GM21423 (cell line): ENCODE measurements at regions not wholly inside any gene's neighbourhood (a gene's known extent, or its start where the extent isn't known, plus 50 kb on each side); places are given as distances from the start of the nearest gene placed in this dataset.
"Not testable (repeated sequence)": the region's sequence is repeated elsewhere in the genome, so short reads cannot be mapped to it uniquely, and the experiment has no call there.

Source experiments
- ATAC-seq: cut with Tn5 transposase; IDR thresholded peaks from one replicate; pipeline ENCODE4 v1.9.1; 2021; ENCODE audit warnings: mild to moderate bottlenecking, moderate library complexity; ENCODE audit not compliant: unreplicated experiment

DNA sequence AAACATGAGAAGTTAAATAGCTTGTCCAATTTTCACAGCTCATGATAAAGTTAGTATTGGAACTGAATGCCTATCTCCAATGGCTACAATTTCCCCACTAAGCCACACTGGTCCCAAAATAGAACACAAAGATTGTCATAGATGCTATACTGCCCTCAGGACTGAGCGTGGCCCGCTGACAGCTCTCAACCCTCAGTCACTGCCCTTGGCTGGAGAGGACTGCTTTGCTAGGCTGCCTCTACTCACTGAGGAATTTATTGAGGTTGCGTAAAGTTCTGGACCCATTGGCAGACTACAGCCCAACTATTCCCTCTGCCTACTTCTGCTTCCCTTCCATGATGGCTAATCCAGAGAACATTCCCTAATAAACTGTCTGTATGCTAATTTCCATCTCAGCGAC lies 165.5 kb upstream of the BET1 start:
- ATAC-seq, result no peak

DNA sequence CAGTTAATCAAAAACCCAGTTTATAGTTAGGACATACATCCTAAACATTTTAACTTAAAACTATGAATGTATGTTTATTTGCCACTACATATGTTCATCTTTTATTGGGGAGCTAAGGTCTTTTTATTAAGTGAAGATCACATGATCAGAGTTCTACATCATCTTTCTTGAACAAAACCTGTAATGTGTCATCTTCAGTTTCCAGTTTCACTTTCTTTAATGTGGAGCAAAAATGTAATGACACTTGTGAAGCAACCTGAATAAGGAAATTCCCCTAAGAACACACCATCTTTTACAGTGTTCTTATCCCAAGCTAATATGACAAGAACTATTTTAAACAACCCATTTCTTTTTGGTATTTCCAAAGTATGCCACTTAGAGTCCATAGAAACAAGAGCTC lies 166.7 kb upstream of the BET1 start:
- ATAC-seq, result peak; percentile 86

DNA sequence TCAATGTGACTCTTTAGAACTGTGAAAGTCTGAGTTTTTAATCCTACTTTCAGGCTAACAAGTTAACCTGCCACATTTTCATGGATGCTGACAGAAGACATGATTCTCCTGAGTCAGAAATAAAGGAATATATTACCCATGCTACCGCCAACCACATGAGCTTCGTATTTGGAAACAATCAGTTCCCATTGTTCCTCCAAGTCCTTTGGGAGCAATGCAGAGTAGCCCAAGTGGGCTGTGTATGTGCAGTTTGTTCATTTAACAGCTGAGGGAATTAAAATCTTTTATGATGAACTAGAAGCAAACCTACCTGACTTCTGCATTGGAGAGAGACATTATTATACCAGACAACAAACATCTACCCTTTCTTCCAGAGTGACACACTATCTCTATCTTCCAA lies 169.3 kb upstream of the BET1 start:
- no peak for ATAC-seq

DNA sequence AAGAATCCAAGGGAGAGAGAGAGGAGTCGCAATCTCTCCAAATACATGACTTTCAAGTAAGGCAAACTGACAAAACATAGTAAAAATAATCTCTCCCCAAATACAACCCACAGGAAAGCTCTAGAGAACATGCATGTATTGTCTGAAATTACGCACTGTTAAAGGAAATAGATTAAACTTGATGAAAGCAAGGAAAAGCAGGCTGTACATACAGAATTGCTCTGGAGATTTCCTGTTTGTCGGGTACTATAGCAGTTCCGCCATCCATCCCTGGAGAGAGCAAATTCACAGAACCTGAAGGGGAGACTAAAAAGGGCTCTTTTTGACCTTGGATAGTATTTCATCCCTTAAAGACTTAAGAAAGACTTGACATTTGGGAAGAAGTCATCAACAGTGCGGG lies 170.2 kb upstream of the BET1 start:
- ATAC-seq, result no peak

DNA sequence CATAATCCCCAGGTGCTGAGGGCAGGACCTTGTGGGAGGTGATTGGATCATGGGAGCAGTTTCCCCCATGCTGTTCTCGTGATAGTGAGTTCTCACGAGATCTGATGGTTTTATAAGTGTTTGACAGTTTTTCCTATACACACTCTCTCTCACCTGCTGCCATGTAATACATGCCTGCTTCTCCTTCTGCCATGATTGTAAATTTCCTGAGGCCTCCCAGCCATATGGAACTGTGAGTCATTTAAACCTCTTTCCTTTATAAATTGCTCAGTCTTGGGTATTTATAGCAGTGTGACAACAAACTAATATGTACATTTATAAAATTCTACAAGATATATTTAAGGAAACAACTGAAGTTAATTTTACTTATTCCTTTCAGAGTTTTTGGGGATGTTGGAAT lies 170.8 kb upstream of the BET1 start:
- ATAC-seq, result no peak

DNA sequence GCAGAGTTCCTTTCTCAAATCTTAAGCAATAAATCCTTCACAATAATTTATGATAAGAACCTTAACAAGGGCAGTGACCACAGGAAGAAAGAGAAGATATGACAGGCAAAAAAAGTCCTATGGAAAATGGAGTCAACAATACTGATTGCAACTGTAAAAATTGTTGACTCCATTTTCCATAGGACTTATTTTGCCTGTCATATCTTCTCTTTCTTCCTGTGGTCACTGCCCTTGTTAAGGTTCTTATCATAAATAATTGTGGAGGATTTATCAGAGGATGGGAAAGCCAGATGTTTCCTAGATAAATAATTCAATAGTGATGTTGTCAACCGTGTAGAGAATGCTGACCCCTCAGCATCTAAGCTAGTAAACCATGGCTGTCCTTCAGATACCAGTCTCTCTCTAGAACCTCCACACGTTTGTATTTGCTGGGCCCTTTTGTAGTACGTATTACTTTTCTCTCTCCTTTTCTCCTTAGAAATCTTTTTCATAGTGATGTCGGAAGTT lies 172.6 kb upstream of the BET1 start:
- ATAC-seq, result no peak

DNA sequence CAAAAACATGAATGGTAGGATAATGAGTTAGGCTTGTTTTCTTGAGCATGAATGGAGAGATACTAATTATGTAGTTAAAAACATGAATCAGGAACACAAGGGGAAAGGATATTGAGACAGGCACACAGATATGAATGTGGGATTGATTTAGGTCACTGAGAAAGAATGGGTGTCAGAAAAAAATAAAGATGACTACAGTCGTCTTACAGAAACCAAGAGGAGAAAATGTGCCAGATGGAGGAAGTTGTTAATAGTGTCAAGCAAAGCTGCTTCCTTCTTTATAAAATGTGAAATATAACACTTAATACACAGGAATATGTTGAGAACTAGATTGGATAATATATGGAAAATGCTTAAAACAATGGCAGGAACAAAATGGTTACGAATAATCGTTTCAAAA lies 173.3 kb upstream of the BET1 start:
- no peak for ATAC-seq

DNA sequence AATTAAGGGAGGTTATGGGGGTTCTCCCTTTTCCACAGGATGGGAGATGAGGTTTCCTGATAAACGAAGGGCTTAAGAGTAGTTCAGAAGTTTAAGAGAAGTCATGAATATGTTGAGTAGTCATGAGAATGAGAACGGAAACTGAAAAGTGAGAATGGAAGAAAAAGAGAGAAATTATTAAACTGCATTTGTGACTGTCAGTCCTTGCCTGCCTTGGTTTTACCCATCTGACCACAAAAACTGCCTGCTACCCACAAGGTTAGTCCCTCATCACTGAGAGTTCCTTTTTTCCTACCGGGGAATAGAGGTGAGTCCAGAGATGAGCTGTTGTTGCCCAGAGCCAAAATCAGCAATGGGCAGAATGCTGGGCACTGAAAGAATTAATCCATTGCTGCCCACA lies 174.1 kb upstream of the BET1 start:
- peak; percentile 96 for ATAC-seq

DNA sequence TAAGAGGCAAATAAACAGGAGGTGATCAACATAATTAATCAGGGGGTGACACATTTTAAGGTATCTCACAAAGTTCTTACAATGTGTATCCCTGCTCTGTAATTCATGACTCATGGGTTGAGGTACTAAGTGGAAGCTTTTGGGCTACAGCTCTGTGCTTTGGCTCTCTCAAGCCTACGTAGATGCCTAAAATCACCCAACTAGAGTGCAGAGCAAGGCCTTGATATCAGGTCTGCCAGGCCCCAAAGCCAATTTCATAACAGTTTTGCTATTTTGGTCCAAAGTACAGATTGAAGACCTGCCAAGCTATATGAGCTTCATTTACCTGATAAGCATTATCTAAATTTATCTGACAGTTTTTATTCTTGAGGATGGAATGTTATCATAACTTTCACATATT lies 175.3 kb upstream of the BET1 start:
- ATAC-seq, result no peak

DNA sequence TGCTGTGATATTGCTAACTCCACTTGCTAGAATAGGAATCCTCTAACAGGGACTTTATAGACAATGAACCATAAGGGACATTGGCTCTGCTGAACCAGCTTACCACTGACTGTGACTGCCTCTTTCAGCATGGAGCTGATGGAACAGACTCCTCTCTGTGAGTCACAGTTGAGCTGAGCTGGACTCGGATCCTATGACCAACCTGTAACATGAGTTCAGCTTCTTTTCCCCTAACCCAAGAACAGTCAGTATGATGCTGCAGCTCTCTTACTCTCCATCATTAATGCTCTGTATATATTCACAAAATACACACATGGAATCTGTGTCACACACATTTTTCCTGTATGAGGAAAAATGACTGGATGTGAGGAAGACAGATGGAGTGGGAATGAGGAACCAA lies 177.9 kb upstream of the BET1 start:
- ATAC-seq, result no peak

DNA sequence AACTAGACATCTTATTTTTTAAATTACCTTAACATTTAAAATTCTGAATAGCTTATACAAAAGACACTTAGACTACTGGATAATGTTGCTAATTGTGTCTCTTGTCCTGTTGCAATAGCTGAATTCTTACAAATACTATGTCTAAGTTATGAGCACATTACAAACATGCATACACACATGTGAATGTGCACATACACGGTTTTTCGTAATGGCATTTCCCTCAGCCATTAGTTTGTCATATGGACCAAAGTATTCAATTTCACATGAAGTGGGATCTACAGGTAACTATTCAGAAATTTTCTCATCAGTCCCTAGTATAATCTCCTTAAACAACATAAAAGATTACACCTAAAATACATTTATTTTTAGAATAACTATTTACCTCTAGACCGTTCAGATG lies 178.6 kb upstream of the BET1 start:
- ATAC-seq, result no peak

DNA sequence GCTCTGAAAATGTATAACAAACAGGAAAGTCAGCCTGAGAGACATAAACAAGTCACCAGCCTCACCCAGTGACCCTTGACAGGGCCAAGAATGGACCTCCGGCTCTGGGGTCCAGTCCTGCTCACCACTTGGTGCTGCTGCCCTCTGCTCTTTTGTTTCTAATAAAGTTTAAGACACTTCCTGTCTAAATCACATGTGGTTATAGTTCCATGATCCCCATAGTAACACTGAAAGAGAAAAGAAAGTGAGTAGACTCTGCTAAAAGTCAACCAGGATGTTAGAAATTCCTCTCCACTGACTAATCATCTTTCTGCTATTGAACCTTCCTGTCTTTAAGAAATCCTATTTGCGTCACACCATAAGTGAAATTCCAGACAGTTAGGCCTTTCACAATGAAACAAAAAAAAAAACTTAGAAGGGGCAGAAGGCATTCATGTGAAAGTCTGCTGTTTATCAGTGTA lies 179.2 kb upstream of the BET1 start:
- ATAC-seq, result peak; percentile 46

DNA sequence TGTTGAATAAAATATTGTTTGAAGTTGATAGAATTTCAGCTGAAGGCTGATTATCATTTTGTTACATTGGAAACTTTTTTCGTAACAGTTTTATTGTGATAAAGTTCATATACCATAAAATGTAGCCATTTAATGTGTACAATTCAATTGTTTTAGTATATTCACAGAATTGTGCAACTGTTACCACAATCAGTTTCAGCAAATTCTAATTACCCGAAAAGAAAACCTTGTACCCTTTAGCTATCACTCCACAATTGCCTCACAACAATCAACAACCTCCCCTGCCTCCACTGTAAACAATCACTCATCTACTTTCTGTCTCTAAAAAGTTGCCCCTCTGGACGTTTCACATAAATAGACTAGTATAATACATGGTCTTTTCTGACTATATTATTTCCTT lies 179.7 kb upstream of the BET1 start:
- ATAC-seq, result no peak

DNA sequence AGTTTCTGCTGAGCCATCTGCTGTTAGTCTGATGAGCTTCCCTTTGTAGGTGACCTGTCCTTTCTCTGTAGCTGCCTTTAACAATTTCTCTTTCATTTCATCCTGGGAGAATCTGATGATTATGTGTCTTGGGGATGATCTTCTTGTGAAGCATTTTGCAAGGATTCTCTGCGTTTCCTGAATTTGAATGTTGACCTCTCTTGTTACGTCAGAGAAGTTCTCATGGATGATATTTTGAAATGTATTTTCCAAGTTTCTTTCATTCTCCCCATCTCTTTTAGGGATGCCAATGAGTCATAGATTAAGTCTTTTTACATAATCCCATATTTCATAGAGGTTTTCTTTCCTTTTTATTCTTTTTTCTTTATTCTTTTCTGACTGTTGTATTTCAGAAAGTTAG lies 184.2 kb upstream of the BET1 start:
- ATAC-seq, result no peak

DNA sequence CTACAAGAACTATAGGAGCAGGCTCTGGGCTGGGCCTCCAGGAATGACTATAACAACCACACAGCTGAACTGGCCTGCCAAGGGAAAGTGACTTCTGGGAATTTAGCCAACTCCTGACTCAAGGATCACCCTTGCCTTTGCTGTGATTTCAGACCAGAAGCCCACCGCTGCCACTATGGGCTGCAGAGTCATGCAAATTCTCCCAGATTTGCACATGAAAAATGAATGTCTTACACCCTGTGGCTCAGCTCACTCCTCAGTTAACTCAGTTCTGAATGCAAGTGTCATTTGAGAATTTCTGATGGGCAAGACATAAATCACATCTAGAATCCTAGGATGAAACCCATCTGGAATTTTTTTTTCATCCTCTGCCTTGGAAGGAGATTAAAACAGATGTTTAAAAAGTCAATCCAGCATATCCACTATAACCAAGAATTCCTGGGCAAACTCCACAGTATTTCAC lies 186.5 kb upstream of the BET1 start:
- ATAC-seq, result no peak

DNA sequence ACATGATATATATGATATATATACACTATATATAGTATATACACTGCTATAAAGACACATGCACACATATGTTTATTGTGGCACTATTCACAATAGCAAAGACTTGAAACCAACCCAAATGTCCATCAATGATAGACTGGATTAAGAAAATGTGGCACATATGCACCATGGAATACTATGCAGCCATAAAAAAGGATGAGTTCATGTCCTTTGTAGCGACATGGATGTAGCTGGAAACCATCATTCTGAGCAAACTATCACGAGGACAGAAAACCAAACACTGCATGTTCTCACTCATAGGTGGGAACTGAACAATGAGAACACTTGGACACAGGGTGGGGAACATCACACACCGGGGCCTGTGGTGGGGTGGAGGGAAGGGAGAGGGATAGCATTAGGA lies 190.3 kb upstream of the BET1 start:
- not testable (repeated sequence) for ATAC-seq

DNA sequence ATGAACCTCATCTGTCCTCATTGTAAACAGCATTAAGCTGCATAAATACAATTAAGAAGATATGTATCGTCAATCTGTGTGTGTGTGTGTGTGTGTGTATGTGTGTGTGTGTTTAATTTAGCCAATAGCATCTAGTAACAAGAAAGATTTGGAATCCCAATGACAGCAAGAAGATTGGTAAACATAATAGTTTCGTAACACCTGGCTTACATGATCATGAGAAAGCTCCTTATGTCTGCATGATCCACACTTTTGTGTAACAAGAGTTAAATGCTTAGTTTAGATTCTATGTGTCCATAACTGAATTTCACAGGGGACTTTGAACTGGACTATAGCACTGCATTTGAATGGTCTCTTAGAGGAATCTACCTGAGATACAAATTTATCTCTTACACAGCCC lies 191.0 kb upstream of the BET1 start:
- ATAC-seq, result no peak

DNA sequence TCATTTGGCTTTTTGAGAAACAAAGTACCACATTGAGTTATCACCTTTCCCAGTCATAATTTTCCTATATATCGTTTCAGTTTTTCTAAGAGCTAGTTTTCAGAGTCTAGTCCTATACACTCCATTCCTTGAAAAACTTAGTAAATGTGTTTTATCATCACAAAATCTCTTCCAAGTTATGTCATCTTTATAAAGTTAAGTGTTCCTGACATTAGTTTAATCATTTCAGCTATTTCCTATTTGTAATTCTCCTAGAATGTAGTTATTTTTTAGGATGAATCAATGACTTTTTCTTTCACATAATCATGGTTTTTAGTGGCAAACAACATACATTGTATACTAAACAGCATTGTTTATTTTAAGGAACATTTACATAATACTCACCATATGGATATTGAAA lies 191.7 kb upstream of the BET1 start:
- ATAC-seq, result no peak

DNA sequence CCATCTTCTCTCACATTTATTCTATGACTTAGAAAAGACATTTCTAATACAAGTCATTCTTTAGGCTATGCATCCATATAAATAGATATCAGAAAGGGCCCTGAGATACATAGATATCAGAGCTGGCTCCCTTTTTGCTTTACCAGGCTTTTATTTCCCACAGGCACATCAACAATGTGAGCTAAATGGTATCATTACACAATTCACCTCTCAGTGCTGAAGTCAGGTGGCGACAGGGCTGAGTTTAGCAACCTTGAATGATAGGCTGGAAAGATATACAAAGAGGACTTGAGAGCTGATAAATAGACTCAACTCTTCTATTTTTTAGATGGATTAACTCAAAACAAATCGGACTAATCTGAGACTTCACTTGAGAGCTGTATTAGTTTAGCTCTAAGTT lies 189.2 kb upstream of the COL1A2 start:
- ATAC-seq, result no peak

DNA sequence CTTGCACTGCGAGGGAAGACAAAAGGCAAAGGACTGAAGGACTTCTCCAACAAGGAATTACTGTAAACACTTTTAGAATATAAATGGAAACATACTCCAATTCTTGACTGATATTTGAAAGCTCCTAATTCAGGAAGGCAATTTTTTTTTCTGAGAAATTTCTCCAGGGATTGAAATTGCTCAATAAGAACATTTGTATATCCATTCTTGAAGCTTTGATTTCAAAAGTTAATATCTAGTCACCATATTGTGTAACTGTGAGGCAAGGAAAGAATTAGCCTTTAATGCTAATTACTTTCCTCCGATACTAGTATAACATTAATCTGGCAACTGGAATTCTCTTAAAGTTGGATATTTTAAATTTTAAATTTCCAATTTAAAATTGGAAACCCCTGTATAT lies 188.4 kb upstream of the COL1A2 start:
- ATAC-seq, result no peak

DNA sequence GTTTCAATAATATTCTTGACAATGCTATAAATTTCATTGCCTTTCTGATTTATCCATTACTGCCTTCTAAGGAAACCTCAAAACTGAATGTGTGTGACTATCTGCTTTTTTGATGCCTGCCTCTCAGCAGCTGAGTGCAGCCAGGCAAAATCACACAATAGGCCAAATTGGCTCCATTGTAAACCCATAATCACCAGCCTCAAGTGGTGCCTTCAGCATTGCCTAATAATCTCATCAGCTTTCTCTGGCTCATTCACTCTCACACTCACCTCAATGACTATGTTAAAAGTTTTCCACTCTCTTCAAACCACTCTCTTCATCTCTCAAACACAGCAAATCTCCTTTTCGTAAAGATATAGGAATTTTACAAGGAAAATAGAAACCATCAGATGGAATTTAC lies 182.5 kb upstream of the COL1A2 start:
- ATAC-seq, result no peak

DNA sequence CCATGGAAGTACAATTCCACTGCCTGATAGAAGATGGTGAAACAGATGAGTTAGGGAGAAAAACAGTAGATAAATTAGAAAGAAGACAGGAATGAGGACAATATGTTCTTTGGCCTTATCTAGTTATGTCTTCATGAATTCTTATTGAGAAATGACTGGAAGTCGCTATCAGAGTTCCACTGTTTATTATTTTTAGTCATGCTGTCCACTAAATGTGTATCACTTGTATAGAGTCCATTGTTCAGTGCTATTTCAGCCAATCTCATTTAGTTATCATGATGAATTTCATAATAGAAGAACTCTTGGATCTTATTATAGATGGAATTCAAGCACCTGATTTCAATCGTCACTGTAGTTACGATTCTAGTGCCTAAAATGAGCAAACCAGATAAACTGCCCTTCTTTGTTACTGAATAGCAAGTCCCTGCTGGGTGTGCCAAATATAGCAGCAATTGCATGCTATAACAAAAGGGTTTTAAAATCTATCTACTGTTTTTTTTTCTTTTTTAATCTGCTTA lies 177.7 kb upstream of the COL1A2 start:
- ATAC-seq, result no peak

DNA sequence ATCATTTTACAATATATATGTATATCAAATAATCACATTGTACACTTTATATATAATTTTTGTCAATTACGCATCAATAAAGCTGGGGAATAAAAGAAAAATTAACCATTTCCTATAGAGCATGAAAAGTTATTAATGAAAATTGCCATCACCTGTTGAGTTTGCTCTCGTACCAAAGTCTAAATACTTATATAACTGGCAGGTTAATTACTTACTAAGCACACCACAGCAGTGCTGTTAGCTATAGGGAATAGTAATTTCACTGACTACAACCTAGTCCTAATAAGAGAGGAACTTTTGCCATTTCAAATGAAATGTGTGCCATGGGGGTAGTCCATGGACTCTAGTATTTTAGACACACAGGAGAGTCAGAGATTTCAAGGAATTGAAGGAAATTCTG lies 176.9 kb upstream of the COL1A2 start:
- no peak for ATAC-seq
